ENCODE measurements at regions not wholly inside any gene's neighbourhood (a gene's known extent, or its start where the extent isn't known, plus 50 kb on each side); places are given as distances from the start of the nearest gene placed in this dataset.
"Not testable (repeated sequence)": the region's sequence is repeated elsewhere in the genome, so short reads cannot be mapped to it uniquely, and the experiment has no call there.

GRCh38 chr12:34142430-34142829 lies 120.1 kb downstream of the ALG10 start:
- no peak overlapping the region for H3K27ac ChIP-seq
- TF ChIP-seq, protein P1, sequence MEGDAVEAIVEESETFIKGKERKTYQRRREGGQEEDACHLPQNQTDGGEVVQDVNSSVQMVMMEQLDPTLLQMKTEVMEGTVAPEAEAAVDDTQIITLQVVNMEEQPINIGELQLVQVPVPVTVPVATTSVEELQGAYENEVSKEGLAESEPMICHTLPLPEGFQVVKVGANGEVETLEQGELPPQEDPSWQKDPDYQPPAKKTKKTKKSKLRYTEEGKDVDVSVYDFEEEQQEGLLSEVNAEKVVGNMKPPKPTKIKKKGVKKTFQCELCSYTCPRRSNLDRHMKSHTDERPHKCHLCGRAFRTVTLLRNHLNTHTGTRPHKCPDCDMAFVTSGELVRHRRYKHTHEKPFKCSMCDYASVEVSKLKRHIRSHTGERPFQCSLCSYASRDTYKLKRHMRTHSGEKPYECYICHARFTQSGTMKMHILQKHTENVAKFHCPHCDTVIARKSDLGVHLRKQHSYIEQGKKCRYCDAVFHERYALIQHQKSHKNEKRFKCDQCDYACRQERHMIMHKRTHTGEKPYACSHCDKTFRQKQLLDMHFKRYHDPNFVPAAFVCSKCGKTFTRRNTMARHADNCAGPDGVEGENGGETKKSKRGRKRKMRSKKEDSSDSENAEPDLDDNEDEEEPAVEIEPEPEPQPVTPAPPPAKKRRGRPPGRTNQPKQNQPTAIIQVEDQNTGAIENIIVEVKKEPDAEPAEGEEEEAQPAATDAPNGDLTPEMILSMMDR (conservative IDR thresholded peaks at IDR 0.05), result no peak

- TF ChIP-seq, protein P1 (conservative IDR thresholded peaks at IDR 0.05), result no peak
These were observed 128.7 kb downstream of the ALG10 start for GRCh38 chr12:34151019-34151418.

GRCh38 chr12:34163443-34163842 lies 141.1 kb downstream of the ALG10 start:
- TF ChIP-seq, protein P1 (conservative IDR thresholded peaks at IDR 0.05), result no peak
- no peak overlapping the region for H3K27ac ChIP-seq

More at GRCh38 chr12:34151019-34151418, 128.7 kb downstream of the ALG10 start:
- no peak overlapping the region for H3K27ac ChIP-seq

GRCh38 chr12:34166427-34167060 lies 144.2 kb downstream of the ALG10 start:
- H3K27ac ChIP-seq, result no peak overlapping the region
- TF ChIP-seq, protein P1 (conservative IDR thresholded peaks at IDR 0.05), result no peak

GRCh38 chr12:34168507-34168906 lies 146.2 kb downstream of the ALG10 start:
- not testable (repeated sequence) for H3K27ac ChIP-seq

- TF ChIP-seq, protein P1 (conservative IDR thresholded peaks at IDR 0.05), result peak; percentile 50
- H3K27ac ChIP-seq, result no peak overlapping the region
These were observed 164.2 kb downstream of the ALG10 start for GRCh38 chr12:34186492-34186891.

GRCh38 chr12:34188974-34189373 lies 166.7 kb downstream of the ALG10 start:
- H3K27ac ChIP-seq, result no peak overlapping the region
- TF ChIP-seq, protein P1 (conservative IDR thresholded peaks at IDR 0.05), result no peak

DNA sequence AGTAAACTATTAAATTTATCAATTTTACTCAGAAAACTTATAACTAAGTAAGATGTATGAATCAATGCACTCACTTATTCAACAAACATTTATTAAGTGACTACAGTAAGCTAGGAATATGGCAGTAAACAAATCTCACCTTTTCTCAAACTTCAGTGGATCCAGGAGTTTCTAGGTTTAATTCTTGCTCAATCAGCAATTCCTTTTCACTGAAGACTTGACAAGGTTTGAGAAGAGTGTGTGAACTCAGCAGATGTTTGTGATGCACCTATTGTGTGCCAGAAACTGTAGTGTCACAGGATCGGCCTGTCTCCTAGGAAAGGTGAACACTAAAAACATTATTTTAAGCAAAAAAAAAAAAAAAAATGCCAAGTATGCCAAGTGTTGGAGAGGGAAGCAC lies 167.8 kb downstream of the ALG10 start:
- TF ChIP-seq, protein P1 (conservative IDR thresholded peaks at IDR 0.05), result no peak
- H3K27ac ChIP-seq, result no peak overlapping the region

All from VCaP (cell line).